ENCODE measurements at regions not wholly inside any gene's neighbourhood (a gene's known extent, or its start where the extent isn't known, plus 50 kb on each side); places are given as distances from the start of the nearest gene placed in this dataset.

GRCh38 chr3:174342941-174343501 lies 516.1 kb upstream of the NAALADL2 start:
- intact Hi-C loops (cut with DNase I), result no loop called here
- ATAC-seq (no peak), DNase-seq (no peak)
- TF ChIP-seq CTCF (IDR thresholded peaks at IDR 0.05), result no peak
- no peak for TF ChIP-seq POLR2A (IDR thresholded peaks at IDR 0.05)
- 59% methylated on average over 3 of the region's 3 CpGs for WGBS (ENCODE audit: insufficient coverage, low coverage, low lambda C conversion rate, missing lambda C conversion rate)
- Histone ChIP-seq H3K4me3 (no peak overlapping the region), H3K36me3 (no peaks in the 10 kb centered on the region), H3K4me1 (no peaks in the 10 kb centered on the region), H3K27ac (no peak overlapping the region), H3K9me3 (no peaks in the 10 kb centered on the region), H3K27me3 (no peaks in the 10 kb centered on the region)

- no peak for ATAC-seq
- 74% methylated on average over 2 of the region's 2 CpGs for WGBS (ENCODE audit: insufficient coverage, low coverage, low lambda C conversion rate, missing lambda C conversion rate)
Observed at GRCh38 chr3:174346141-174346540, 513.0 kb upstream of the NAALADL2 start.

GRCh38 chr3:174346571-174346970 lies 512.6 kb upstream of the NAALADL2 start:
- intact Hi-C loops (cut with DNase I), result no loop called here
- Histone ChIP-seq H3K27ac (no peak overlapping the region), H3K36me3 (no peaks in the 10 kb centered on the region), H3K4me1 (no peaks in the 10 kb centered on the region), H3K4me3 (no peak overlapping the region), H3K27me3 (no peaks in the 10 kb centered on the region), H3K9me3 (no peaks in the 10 kb centered on the region)
- no peak for ATAC-seq
- 29% methylated on average over 1 of the region's 1 CpG for WGBS (ENCODE audit: insufficient coverage, low coverage, low lambda C conversion rate, missing lambda C conversion rate)
- TF ChIP-seq POLR2A (IDR thresholded peaks at IDR 0.05) (no peak), CTCF (IDR thresholded peaks at IDR 0.05) (no peak)
- DNase-seq, result no peak

More at GRCh38 chr3:174346141-174346540, 513.0 kb upstream of the NAALADL2 start:
- H3K27me3 ChIP-seq, result no peaks in the 10 kb centered on the region
- H3K9me3 ChIP-seq, result no peaks in the 10 kb centered on the region
- intact Hi-C loops (cut with DNase I), result no loop called here
- H3K4me1 ChIP-seq, result no peaks in the 10 kb centered on the region
- no peak overlapping the region for H3K27ac ChIP-seq
- H3K36me3 ChIP-seq, result no peaks in the 10 kb centered on the region
- H3K4me3 ChIP-seq, result no peak overlapping the region
- TF ChIP-seq POLR2A (IDR thresholded peaks at IDR 0.05) (no peak), CTCF (IDR thresholded peaks at IDR 0.05) (no peak)
- no peak for DNase-seq

GRCh38 chr3:174347474-174348138 lies 511.5 kb upstream of the NAALADL2 start:
- intact Hi-C loops (cut with DNase I), result no loop called here
- H3K27ac ChIP-seq, result no peak overlapping the region
- DNase-seq (no peak), ATAC-seq (no peak)
- H3K36me3 ChIP-seq, result no peaks in the 10 kb centered on the region
- TF ChIP-seq POLR2A (IDR thresholded peaks at IDR 0.05) (no peak), CTCF (IDR thresholded peaks at IDR 0.05) (no peak)
- WGBS (ENCODE audit: insufficient coverage, low coverage, low lambda C conversion rate, missing lambda C conversion rate), result 83% methylated on average over 2 of the region's 2 CpGs
- no peaks in the 10 kb centered on the region for H3K27me3 ChIP-seq
- no peak overlapping the region for H3K4me3 ChIP-seq
- no peaks in the 10 kb centered on the region for H3K4me1 ChIP-seq
- H3K9me3 ChIP-seq, result no peaks in the 10 kb centered on the region

All from right lobe of liver (tissue), 6 donors.